ENCODE measurements at regions not wholly inside any gene's neighbourhood (a gene's known extent, or its start where the extent isn't known, plus 50 kb on each side); places are given as distances from the start of the nearest gene placed in this dataset.

- peaks cover 2 to 20% (median 5%) of the 10 kb centered on the region in 3 experiments; a peak in 6 of 7 replicates for H3K36me3 Mint-ChIP-seq (ENCODE audit: insufficient read depth in 1 of 3, low read depth in 3 of 3)
- Histone ChIP-seq H3K18ac (ENCODE audit: insufficient read length, low read depth, low read length) (no peak overlapping the region), H3K14ac (ENCODE audit: insufficient read depth, low read length) (no peak overlapping the region), H2AFZ (ENCODE audit: low read length) (no peak overlapping the region), H2BK120ac (ENCODE audit: low read depth, low read length, poor library complexity, severe bottlenecking) (no peak overlapping the region), H3K56ac (ENCODE audit: insufficient read length, low read depth, low read length) (no peak overlapping the region), H3K27me3 (ENCODE audit: insufficient read depth, low read length) (no peaks in the 10 kb centered on the region; the same call in 1 of the 2 replicates), H4K91ac (ENCODE audit: insufficient read length, low read depth, low read length) (no peak overlapping the region), H3K27ac (ENCODE audit: insufficient read length, low read depth, low read length) (no peak overlapping the region), H3K9ac (ENCODE audit: extremely low read depth, insufficient read length, low read length) (no peak overlapping the region), H4K5ac (ENCODE audit: insufficient read length, low read depth, low read length) (no peak overlapping the region), H2BK12ac (ENCODE audit: insufficient read length, low read depth, low read length) (no peak overlapping the region), H3K23me2 (ENCODE audit: insufficient read length, low read depth, low read length, poor library complexity, severe bottlenecking) (no peaks in the 10 kb centered on the region), H2AK5ac (ENCODE audit: insufficient read length, low read length) (no peak overlapping the region), H3K9me3 (ENCODE audit: control insufficient read depth, low read depth, low read length) (no peaks in the 10 kb centered on the region), H4K20me1 (ENCODE audit: control insufficient read depth, insufficient read depth, insufficient read length) (no peaks in the 10 kb centered on the region), H3K23ac (ENCODE audit: insufficient read length, low read depth, low read length) (no peak overlapping the region), H2BK15ac (ENCODE audit: low read depth, low read length) (no peak overlapping the region), H3K79me1 (ENCODE audit: insufficient read depth, low read depth, low read length, poor library complexity, severe bottlenecking) (no peaks in the 10 kb centered on the region), H3K4ac (ENCODE audit: low read depth, low read length) (no peak overlapping the region), H3K4me1 (ENCODE audit: insufficient read depth, low read length) (no peaks in the 10 kb centered on the region), H3K79me2 (ENCODE audit: insufficient read depth, low read length) (no peaks in the 10 kb centered on the region), H3K4me2 (ENCODE audit: insufficient read depth, insufficient read length, low read length) (no peak overlapping the region), H4K8ac (replicated peaks; ENCODE audit: insufficient read length, low read depth, low read length) (no peak overlapping the region), H2BK5ac (ENCODE audit: insufficient read length, low read length) (no peak overlapping the region), H3T11ph (ENCODE audit: low read length) (no peak overlapping the region), H2BK20ac (ENCODE audit: low read depth, low read length, poor library complexity, severe bottlenecking) (no peak overlapping the region)
- no peak overlapping the region for H3K27ac Mint-ChIP-seq
- H3K27me3 Mint-ChIP-seq (ENCODE audit: low read depth): peaks cover 2% of the 10 kb centered on the region; the same call in 1 of the 2 replicates
- peaks cover 3 to 4% of the 10 kb centered on the region in 2 experiments; a peak in 2 of 4 replicates for H3K4me1 Mint-ChIP-seq
- TF ChIP-seq CTCF (conservative IDR thresholded peaks at IDR 0.05): no peak
- H3K9me3 Mint-ChIP-seq: peaks cover 17 to 21% of the 10 kb centered on the region in 2 experiments; a peak in 4 of 5 replicates
- no peak for DNase-seq
- no peak overlapping the region for H3K4me3 Mint-ChIP-seq
- no CpG with 5 or more reads among the region's 2 CpGs for WGBS (ENCODE audit: extremely low coverage, insufficient read length, low lambda C conversion rate)
Measured at GRCh38 chr5:73327908-73328455, 120.6 kb downstream of the FOXD1 start.

Data from H9 (cell line).